ENCODE measurements at regions not wholly inside any gene's neighbourhood (a gene's known extent, or its start where the extent isn't known, plus 50 kb on each side); places are given as distances from the start of the nearest gene placed in this dataset.

DNA sequence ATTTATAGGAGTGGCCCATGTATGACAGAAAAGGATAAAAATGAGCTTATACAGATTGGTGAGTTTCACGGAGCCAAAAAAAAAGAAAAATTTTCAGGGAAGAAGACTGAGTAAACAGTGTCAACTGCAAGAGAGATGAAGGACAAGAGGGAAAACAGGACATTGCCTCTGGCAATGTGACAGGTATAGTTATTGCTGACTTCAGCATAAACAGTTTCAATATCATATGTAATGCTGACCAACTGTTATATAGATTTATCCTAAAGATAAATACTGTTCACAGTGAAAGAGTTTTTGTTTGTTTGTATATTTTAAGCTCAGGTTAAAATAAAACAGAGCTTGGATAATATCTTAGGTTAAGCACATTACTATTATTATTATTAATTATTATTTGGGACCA, 98.0 kb upstream of the FSIP2 start:
- no peak overlapping the region for H2BK120ac ChIP-seq (ENCODE audit: low read depth, low read length)
- no peaks in the 10 kb centered on the region for H3K4me1 ChIP-seq (ENCODE audit: control insufficient read depth, insufficient read depth, low read depth, low read length)
- no peak overlapping the region for H3K4ac ChIP-seq (ENCODE audit: low read depth in 1 of 2, low read length in 2 of 2)
- H3K4me2 ChIP-seq (ENCODE audit: low read length, poor library complexity, severe bottlenecking): no peak overlapping the region
- no peak overlapping the region for H3K9ac ChIP-seq (ENCODE audit: low read length)
- H3K27ac ChIP-seq (ENCODE audit: low read length, poor library complexity, severe bottlenecking): no peak overlapping the region
- H3K9me3 ChIP-seq (ENCODE audit: control insufficient read depth, low read length): no peaks in the 10 kb centered on the region
- H2BK5ac ChIP-seq (ENCODE audit: low read depth, low read length, poor library complexity, severe bottlenecking): no peak overlapping the region
- H3K23ac ChIP-seq (ENCODE audit: low read length in 2 of 2): no peak overlapping the region
- H3K27me3 ChIP-seq (ENCODE audit: control insufficient read depth in 1 of 2, insufficient read depth in 1 of 2, low read length in 2 of 2): no peaks in the 10 kb centered on the region
- no peak overlapping the region for H3K18ac ChIP-seq (ENCODE audit: low read depth in 1 of 2, low read length in 2 of 2)
- H4K91ac ChIP-seq (ENCODE audit: low read length): no peak overlapping the region
- no peaks in the 10 kb centered on the region for H3K79me1 ChIP-seq (replicated peaks; ENCODE audit: low read length, poor library complexity, severe bottlenecking)
- H3K36me3 ChIP-seq (ENCODE audit: control insufficient read depth in 1 of 2, insufficient read depth in 2 of 2, low read depth in 1 of 2, low read length in 2 of 2): no peaks in the 10 kb centered on the region
- H2BK12ac ChIP-seq (ENCODE audit: low read length in 2 of 2): no peak overlapping the region
- no peak overlapping the region for H2AFZ ChIP-seq (ENCODE audit: low read depth, low read length)
- no peak overlapping the region for H3K14ac ChIP-seq (ENCODE audit: low read length in 2 of 2)
- no peak for DNase-seq
- H2AK5ac ChIP-seq (ENCODE audit: low read length, severe bottlenecking): no peak overlapping the region
- H3K4me3 ChIP-seq (ENCODE audit: insufficient read depth in 1 of 2, low read depth in 1 of 2, low read length in 2 of 2): no peak overlapping the region
- H2BK15ac ChIP-seq (ENCODE audit: low read depth, poor library complexity, severe bottlenecking): no peak overlapping the region
- H4K8ac ChIP-seq (ENCODE audit: low read length): no peak overlapping the region
- WGBS: 89% methylated on average over 1 of the region's 1 CpG

DNA sequence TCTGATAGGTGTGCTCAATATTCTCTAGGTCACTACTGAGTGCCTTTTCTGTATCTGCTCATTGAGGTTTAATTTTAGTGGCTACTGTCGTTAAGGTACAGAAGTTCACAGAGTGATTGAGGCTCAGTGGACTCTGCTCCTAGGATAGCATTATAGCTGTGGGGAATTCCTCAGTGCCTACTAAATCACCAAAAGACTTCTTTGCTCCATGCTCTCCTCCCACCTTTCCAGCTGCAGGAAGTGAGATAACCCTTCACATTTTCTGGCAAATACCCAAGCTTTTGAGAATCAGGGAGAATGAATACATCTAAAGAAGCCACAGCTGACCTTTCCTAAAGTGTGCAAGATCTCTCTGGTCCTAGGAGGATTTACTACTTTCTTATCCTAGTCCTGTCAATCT, 95.2 kb upstream of the FSIP2 start:
- Histone ChIP-seq H3K4me1 (ENCODE audit: control insufficient read depth, insufficient read depth, low read depth, low read length) (no peaks in the 10 kb centered on the region), H3K4me2 (ENCODE audit: low read length, poor library complexity, severe bottlenecking) (no peak overlapping the region), H2AK5ac (ENCODE audit: low read length, severe bottlenecking) (no peak overlapping the region), H3K9me3 (ENCODE audit: control insufficient read depth, low read length) (no peaks in the 10 kb centered on the region), H4K91ac (ENCODE audit: low read length) (no peak overlapping the region), H3K79me1 (replicated peaks; ENCODE audit: low read length, poor library complexity, severe bottlenecking) (no peaks in the 10 kb centered on the region), H2BK120ac (ENCODE audit: low read depth, low read length) (no peak overlapping the region), H3K4me3 (ENCODE audit: insufficient read depth in 1 of 2, low read depth in 1 of 2, low read length in 2 of 2) (no peak overlapping the region), H2BK5ac (ENCODE audit: low read depth, low read length, poor library complexity, severe bottlenecking) (no peak overlapping the region), H2AFZ (ENCODE audit: low read depth, low read length) (no peak overlapping the region), H4K8ac (ENCODE audit: low read length) (no peak overlapping the region), H3K18ac (ENCODE audit: low read depth in 1 of 2, low read length in 2 of 2) (no peak overlapping the region), H3K27me3 (ENCODE audit: control insufficient read depth in 1 of 2, insufficient read depth in 1 of 2, low read length in 2 of 2) (no peaks in the 10 kb centered on the region), H3K9ac (ENCODE audit: low read length) (no peak overlapping the region), H2BK15ac (ENCODE audit: low read depth, poor library complexity, severe bottlenecking) (no peak overlapping the region), H3K36me3 (ENCODE audit: control insufficient read depth in 1 of 2, insufficient read depth in 2 of 2, low read depth in 1 of 2, low read length in 2 of 2) (no peaks in the 10 kb centered on the region), H3K23ac (ENCODE audit: low read length in 2 of 2) (no peak overlapping the region), H3K14ac (ENCODE audit: low read length in 2 of 2) (no peak overlapping the region), H2BK12ac (ENCODE audit: low read length in 2 of 2) (no peak overlapping the region), H3K4ac (ENCODE audit: low read depth in 1 of 2, low read length in 2 of 2) (no peak overlapping the region), H3K27ac (ENCODE audit: low read length, poor library complexity, severe bottlenecking) (no peak overlapping the region)
- 83% methylated on average over 1 of the region's 1 CpG for WGBS
- no peak for DNase-seq

- Histone ChIP-seq H2BK5ac (ENCODE audit: low read depth, low read length, poor library complexity, severe bottlenecking) (no peak overlapping the region), H3K27me3 (ENCODE audit: control insufficient read depth in 1 of 2, insufficient read depth in 1 of 2, low read length in 2 of 2) (no peaks in the 10 kb centered on the region), H3K4ac (ENCODE audit: low read depth in 1 of 2, low read length in 2 of 2) (no peak overlapping the region), H3K23ac (ENCODE audit: low read length in 2 of 2) (no peak overlapping the region), H2BK15ac (ENCODE audit: low read depth, poor library complexity, severe bottlenecking) (no peak overlapping the region), H3K4me3 (ENCODE audit: insufficient read depth in 1 of 2, low read depth in 1 of 2, low read length in 2 of 2) (no peak overlapping the region), H3K79me1 (replicated peaks; ENCODE audit: low read length, poor library complexity, severe bottlenecking) (no peaks in the 10 kb centered on the region), H3K4me2 (ENCODE audit: low read length, poor library complexity, severe bottlenecking) (no peak overlapping the region), H4K8ac (ENCODE audit: low read length) (no peak overlapping the region), H4K91ac (ENCODE audit: low read length) (no peak overlapping the region), H3K9me3 (ENCODE audit: control insufficient read depth, low read length) (no peaks in the 10 kb centered on the region), H2BK120ac (ENCODE audit: low read depth, low read length) (no peak overlapping the region), H2BK12ac (ENCODE audit: low read length in 2 of 2) (no peak overlapping the region), H3K18ac (ENCODE audit: low read depth in 1 of 2, low read length in 2 of 2) (peak overlapping the region in 1 of 2 experiments; percentile 5), H3K36me3 (ENCODE audit: control insufficient read depth in 1 of 2, insufficient read depth in 2 of 2, low read depth in 1 of 2, low read length in 2 of 2) (no peaks in the 10 kb centered on the region), H3K4me1 (ENCODE audit: control insufficient read depth, insufficient read depth, low read depth, low read length) (no peaks in the 10 kb centered on the region), H2AFZ (ENCODE audit: low read depth, low read length) (no peak overlapping the region), H2AK5ac (ENCODE audit: low read length, severe bottlenecking) (no peak overlapping the region), H3K14ac (ENCODE audit: low read length in 2 of 2) (no peak overlapping the region), H3K9ac (ENCODE audit: low read length) (no peak overlapping the region), H3K27ac (ENCODE audit: low read length, poor library complexity, severe bottlenecking) (no peak overlapping the region)
- WGBS: 85% methylated on average over 3 of the region's 3 CpGs
- peak; percentile 11 for DNase-seq
Observed at GRCh38 chr2:185644828-185645227, 93.8 kb upstream of the FSIP2 start.

DNA sequence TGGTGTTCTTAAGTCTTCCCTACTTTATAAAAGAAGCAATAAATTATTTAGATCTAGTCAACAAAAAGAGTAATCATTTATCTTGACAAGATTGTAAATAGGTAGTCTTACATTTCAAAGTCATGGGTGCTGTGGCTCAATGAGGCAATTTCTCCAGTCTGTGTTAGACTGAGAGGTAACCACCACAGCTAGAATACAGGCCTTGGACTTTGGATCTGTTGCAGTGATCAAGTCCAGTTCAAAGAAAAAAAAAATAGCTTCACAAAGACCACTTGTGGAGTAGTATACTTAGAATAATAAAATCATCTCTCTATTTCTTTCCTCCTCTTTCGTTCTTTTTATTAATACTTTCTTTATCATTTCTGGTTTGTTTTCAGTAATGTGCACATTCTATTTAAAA, 93.1 kb upstream of the FSIP2 start:
- H4K8ac ChIP-seq (ENCODE audit: low read length): no peak overlapping the region
- no peak overlapping the region for H2AFZ ChIP-seq (ENCODE audit: low read depth, low read length)
- no peak overlapping the region for H3K18ac ChIP-seq (ENCODE audit: low read depth in 1 of 2, low read length in 2 of 2)
- H3K23ac ChIP-seq (ENCODE audit: low read length in 2 of 2): no peak overlapping the region
- no peak overlapping the region for H2BK5ac ChIP-seq (ENCODE audit: low read depth, low read length, poor library complexity, severe bottlenecking)
- no peak for DNase-seq
- no peaks in the 10 kb centered on the region for H3K79me1 ChIP-seq (replicated peaks; ENCODE audit: low read length, poor library complexity, severe bottlenecking)
- H3K4me1 ChIP-seq (ENCODE audit: control insufficient read depth, insufficient read depth, low read depth, low read length): no peaks in the 10 kb centered on the region
- H2BK15ac ChIP-seq (ENCODE audit: low read depth, poor library complexity, severe bottlenecking): no peak overlapping the region
- no peak overlapping the region for H3K4ac ChIP-seq (ENCODE audit: low read depth in 1 of 2, low read length in 2 of 2)
- no peak overlapping the region for H2BK12ac ChIP-seq (ENCODE audit: low read length in 2 of 2)
- no peak overlapping the region for H2BK120ac ChIP-seq (ENCODE audit: low read depth, low read length)
- H3K36me3 ChIP-seq (ENCODE audit: control insufficient read depth in 1 of 2, insufficient read depth in 2 of 2, low read depth in 1 of 2, low read length in 2 of 2): no peaks in the 10 kb centered on the region
- WGBS: no CpG with 5 or more reads among the region's 1 CpG
- no peak overlapping the region for H3K4me2 ChIP-seq (ENCODE audit: low read length, poor library complexity, severe bottlenecking)
- H3K4me3 ChIP-seq (ENCODE audit: insufficient read depth in 1 of 2, low read depth in 1 of 2, low read length in 2 of 2): no peak overlapping the region
- no peak overlapping the region for H4K91ac ChIP-seq (ENCODE audit: low read length)
- no peaks in the 10 kb centered on the region for H3K27me3 ChIP-seq (ENCODE audit: control insufficient read depth in 1 of 2, insufficient read depth in 1 of 2, low read length in 2 of 2)
- no peaks in the 10 kb centered on the region for H3K9me3 ChIP-seq (ENCODE audit: control insufficient read depth, low read length)
- no peak overlapping the region for H3K9ac ChIP-seq (ENCODE audit: low read length)
- H3K27ac ChIP-seq (ENCODE audit: low read length, poor library complexity, severe bottlenecking): no peak overlapping the region
- H3K14ac ChIP-seq (ENCODE audit: low read length in 2 of 2): no peak overlapping the region
- no peak overlapping the region for H2AK5ac ChIP-seq (ENCODE audit: low read length, severe bottlenecking)
